Ascending aorta (tissue), 2 donors: ENCODE measurements at regions not wholly inside any gene's neighbourhood (a gene's known extent, or its start where the extent isn't known, plus 50 kb on each side); places are given as distances from the start of the nearest gene placed in this dataset.
"Not testable (repeated sequence)": the region's sequence is repeated elsewhere in the genome, so short reads cannot be mapped to it uniquely, and the experiment has no call there.

ENCODE experiments used
- DNase-seq, 2 donors: peaks; one replicate each; pipeline ENCODE4 v3.0.0-alpha.2; 2019; ENCODE audit warnings: low spot score in 2 of 2
- H3K27ac ChIP-seq, 2 donors: fragments of 200-600 bp; sonication (generic); one replicate each; pipeline ENCODE4 v1.5.1; 2016 to 2017; ENCODE audit warnings: mild to moderate bottlenecking in 1 of 2
- H3K27me3 ChIP-seq: fragments of 200-600 bp; sonication (generic); one replicate; pipeline ENCODE4 v1.5.1; 2017
- H3K36me3 ChIP-seq, 2 donors: fragments of 200-600 bp; sonication (generic); one replicate each; pipeline ENCODE4 v1.5.1; 2016
- H3K4me1 ChIP-seq, 2 donors: fragments of 200-600 bp; sonication (generic); one replicate each; pipeline ENCODE4 v1.5.1; 2016 to 2017; ENCODE audit warnings: mild to moderate bottlenecking in 1 of 2
- H3K4me3 ChIP-seq, 2 donors: fragments of 200-600 bp; sonication (generic); one replicate each; pipeline ENCODE4 v1.5.1; 2016 to 2017; ENCODE audit warnings: mild to moderate bottlenecking in 1 of 2
- H3K9me3 ChIP-seq, 2 donors: fragments of 200-600 bp; sonication (generic); one replicate each; pipeline ENCODE4 v1.5.1; 2016
- intact Hi-C: fragments of 100-400 bp; cut with DNase I; formaldehyde crosslinking; loops from one replicate; pipeline ENCODE4 v1.15.1; 2023
- TF ChIP-seq, protein P1 (sequence below), 3 experiments: fragments of 200-600 bp in 2 of 3; fragments of 450-650 bp in 1 of 3; sonication (generic) in 2 of 3; IDR thresholded peaks; one replicate each; pipeline ENCODE4 v1.5.1; 2016 to 2019; ENCODE audit warnings: antibody characterized with exemption in 3 of 3, mild to moderate bottlenecking in 1 of 3, moderate library complexity in 1 of 3

DNA sequence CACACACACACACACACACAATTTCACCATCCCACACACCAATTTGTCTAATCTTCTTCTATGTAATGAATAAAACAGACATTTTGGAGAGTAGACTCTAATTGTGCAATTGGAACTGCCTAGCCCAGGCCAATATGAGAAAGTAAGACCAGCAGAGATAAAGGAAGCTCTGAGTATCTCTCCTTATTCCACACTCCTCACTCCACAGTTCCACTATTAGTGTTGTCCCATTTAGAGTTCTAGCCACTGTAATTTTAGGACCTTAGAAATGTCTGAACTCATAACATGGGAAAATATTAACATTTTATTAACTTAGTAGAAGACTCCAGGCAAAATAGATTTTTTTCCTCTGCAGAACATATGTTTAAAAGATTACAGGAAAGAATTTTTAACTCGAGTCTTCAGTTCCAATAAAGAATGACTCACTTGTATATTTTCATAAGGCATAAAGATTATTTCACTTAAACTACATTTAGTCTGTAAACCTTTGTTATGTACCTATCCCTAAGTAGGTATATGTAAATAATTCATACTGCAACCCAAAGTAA is 297.6 kb upstream of the INTU start:
- intact Hi-C loops = no loop called here
- Histone ChIP-seq H3K9me3 (no peaks in the 10 kb centered on the region), H3K27me3 (no peaks in the 10 kb centered on the region), H3K4me3 (no peak overlapping the region), H3K4me1 (no peaks in the 10 kb centered on the region), H3K27ac (no peak overlapping the region), H3K36me3 (no peaks in the 10 kb centered on the region)
- DNase-seq = no peak
- TF ChIP-seq, protein P1, sequence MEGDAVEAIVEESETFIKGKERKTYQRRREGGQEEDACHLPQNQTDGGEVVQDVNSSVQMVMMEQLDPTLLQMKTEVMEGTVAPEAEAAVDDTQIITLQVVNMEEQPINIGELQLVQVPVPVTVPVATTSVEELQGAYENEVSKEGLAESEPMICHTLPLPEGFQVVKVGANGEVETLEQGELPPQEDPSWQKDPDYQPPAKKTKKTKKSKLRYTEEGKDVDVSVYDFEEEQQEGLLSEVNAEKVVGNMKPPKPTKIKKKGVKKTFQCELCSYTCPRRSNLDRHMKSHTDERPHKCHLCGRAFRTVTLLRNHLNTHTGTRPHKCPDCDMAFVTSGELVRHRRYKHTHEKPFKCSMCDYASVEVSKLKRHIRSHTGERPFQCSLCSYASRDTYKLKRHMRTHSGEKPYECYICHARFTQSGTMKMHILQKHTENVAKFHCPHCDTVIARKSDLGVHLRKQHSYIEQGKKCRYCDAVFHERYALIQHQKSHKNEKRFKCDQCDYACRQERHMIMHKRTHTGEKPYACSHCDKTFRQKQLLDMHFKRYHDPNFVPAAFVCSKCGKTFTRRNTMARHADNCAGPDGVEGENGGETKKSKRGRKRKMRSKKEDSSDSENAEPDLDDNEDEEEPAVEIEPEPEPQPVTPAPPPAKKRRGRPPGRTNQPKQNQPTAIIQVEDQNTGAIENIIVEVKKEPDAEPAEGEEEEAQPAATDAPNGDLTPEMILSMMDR (IDR thresholded peaks at IDR 0.05) = no peak

GRCh38 chr4:127335732-127336131 is 297.0 kb upstream of the INTU start:
- Histone ChIP-seq H3K36me3 (no peaks in the 10 kb centered on the region), H3K4me3 (no peak overlapping the region), H3K27me3 (no peaks in the 10 kb centered on the region), H3K27ac (no peak overlapping the region), H3K4me1 (no peaks in the 10 kb centered on the region), H3K9me3 (no peaks in the 10 kb centered on the region)
- intact Hi-C loops = no loop called here
- TF ChIP-seq, protein P1 (IDR thresholded peaks at IDR 0.05) = no peak
- no peak for DNase-seq

- H3K27me3 ChIP-seq, H3K4me1 ChIP-seq, H3K9me3 ChIP-seq, H3K36me3 ChIP-seq, H3K4me3 ChIP-seq, intact Hi-C loops, H3K27ac ChIP-seq, DNase-seq: not testable (repeated sequence)
Measured at GRCh38 chr4:127343123-127343522, 289.6 kb upstream of the INTU start.

DNA sequence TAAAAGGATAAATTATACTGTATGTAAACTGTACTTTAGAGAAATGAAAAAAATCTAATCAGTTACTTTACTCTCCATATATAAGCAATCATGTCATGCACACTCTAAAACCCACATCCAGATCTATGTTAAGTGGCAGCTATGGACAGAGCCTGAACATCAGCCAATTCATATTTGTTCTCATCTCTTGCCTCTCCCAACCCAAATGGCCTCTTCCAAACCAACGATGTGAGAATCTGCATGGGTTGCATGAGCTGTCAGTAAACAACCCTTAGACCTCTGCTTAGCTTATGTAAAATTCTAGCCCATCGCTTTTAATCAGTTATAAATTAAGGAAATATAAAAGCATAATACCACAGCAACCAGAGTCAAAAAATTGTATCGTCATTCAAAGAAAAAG is 288.7 kb upstream of the INTU start:
- TF ChIP-seq, protein P1 (IDR thresholded peaks at IDR 0.05) = no peak
- H3K4me1 ChIP-seq = no peaks in the 10 kb centered on the region
- no peaks in the 10 kb centered on the region for H3K27me3 ChIP-seq
- intact Hi-C loops = no loop called here
- no peaks in the 10 kb centered on the region for H3K36me3 ChIP-seq
- DNase-seq = no peak
- H3K9me3 ChIP-seq = no peaks in the 10 kb centered on the region
- no peak overlapping the region for H3K4me3 ChIP-seq
- H3K27ac ChIP-seq = no peak overlapping the region

DNA sequence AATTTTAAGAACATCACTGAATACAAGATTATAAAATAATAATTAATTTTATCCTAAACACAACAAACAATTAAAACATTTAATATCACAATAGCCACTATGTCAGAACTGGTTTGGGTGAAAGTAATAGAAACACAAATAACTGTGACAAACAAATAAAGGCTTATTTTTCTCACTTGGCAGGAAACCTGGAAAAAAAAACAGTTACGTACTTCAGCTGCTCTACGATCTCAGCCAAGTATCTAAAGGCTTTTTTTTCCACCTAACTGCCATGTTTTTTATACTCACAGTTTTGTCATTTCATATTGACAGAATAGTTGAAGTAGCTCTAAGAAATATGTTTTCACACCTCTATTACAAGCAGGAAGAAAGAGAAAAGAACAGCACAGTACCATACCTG is 284.8 kb upstream of the INTU start:
- H3K4me3 ChIP-seq = no peak overlapping the region
- no peaks in the 10 kb centered on the region for H3K27me3 ChIP-seq
- H3K9me3 ChIP-seq = peaks cover 0 to 2% of the 10 kb centered on the region in 2 donors
- no peak overlapping the region for H3K27ac ChIP-seq
- no peak for DNase-seq
- TF ChIP-seq, protein P1 (IDR thresholded peaks at IDR 0.05) = no peak
- peaks cover under 1 to 4% of the 10 kb centered on the region in 2 donors for H3K4me1 ChIP-seq
- no peaks in the 10 kb centered on the region for H3K36me3 ChIP-seq
- intact Hi-C loops = no loop called here

- TF ChIP-seq, protein P1 (IDR thresholded peaks at IDR 0.05) = no peak
- H3K36me3 ChIP-seq = no peaks in the 10 kb centered on the region
- H3K4me3 ChIP-seq = no peak overlapping the region
- H3K9me3 ChIP-seq = peaks cover 0 to 2% of the 10 kb centered on the region in 2 donors
- H3K4me1 ChIP-seq = peaks cover 4 to 6% of the 10 kb centered on the region in 2 donors
- no peaks in the 10 kb centered on the region for H3K27me3 ChIP-seq
- DNase-seq = no peak
- H3K27ac ChIP-seq = no peak overlapping the region
- intact Hi-C loops = no loop called here
Measured at GRCh38 chr4:127352220-127353113, 280.3 kb upstream of the INTU start.
